BE2C (cell line): ENCODE measurements at regions not wholly inside any gene's neighbourhood (a gene's known extent, or its start where the extent isn't known, plus 50 kb on each side); places are given as distances from the start of the nearest gene placed in this dataset.

ENCODE experiments used
- DNase-seq: peaks from one replicate; pipeline ENCODE4 v3.0.0-alpha.2; 2020
- H3K27me3 ChIP-seq: fragments of 250-450 bp; sonication (Bioruptor Pico); 2 replicates; pipeline ENCODE4 v1.5.1; 2020; ENCODE audit warnings: mild to moderate bottlenecking
- H3K36me3 ChIP-seq: fragments of 250-450 bp; sonication (Bioruptor Pico); 2 replicates; pipeline ENCODE4 v1.5.1; 2020; ENCODE audit warnings: mild to moderate bottlenecking
- H3K4me1 ChIP-seq: fragments of 250-450 bp; sonication (Bioruptor Pico); 2 replicates; pipeline ENCODE4 v1.5.1; 2020
- H3K4me3 ChIP-seq: 2 replicates; pipeline ENCODE4 v1.5.1; 2011; ENCODE audit warnings: low read depth, low read length
- H3K9me3 ChIP-seq: fragments of 250-450 bp; sonication (Bioruptor Pico); 2 replicates; pipeline ENCODE4 v1.5.1; 2020
- CTCF ChIP-seq: IDR thresholded peaks from 2 replicates; pipeline ENCODE4 v1.5.1; 2012; ENCODE audit warnings: mild to moderate bottlenecking, low read depth, low read length

- no peak for DNase-seq
- no peaks in the 10 kb centered on the region for H3K27me3 ChIP-seq
- H3K4me3 ChIP-seq, result no peak overlapping the region
- H3K9me3 ChIP-seq, result no peaks in the 10 kb centered on the region
- no peaks in the 10 kb centered on the region for H3K36me3 ChIP-seq
- H3K4me1 ChIP-seq, result no peaks in the 10 kb centered on the region
- no peak for TF ChIP-seq CTCF
Observed at GRCh38 chr1:94309829-94310569, 72.6 kb upstream of the ARHGAP29 start.

- Histone ChIP-seq H3K36me3 (no peaks in the 10 kb centered on the region), H3K4me1 (no peaks in the 10 kb centered on the region), H3K4me3 (no peak overlapping the region), H3K27me3 (no peaks in the 10 kb centered on the region), H3K9me3 (no peaks in the 10 kb centered on the region)
- no peak for TF ChIP-seq CTCF
- DNase-seq, result no peak
Observed at GRCh38 chr1:94309216-94309615, 71.8 kb upstream of the ARHGAP29 start.

- Histone ChIP-seq H3K9me3 (no peaks in the 10 kb centered on the region), H3K27me3 (no peaks in the 10 kb centered on the region), H3K36me3 (no peaks in the 10 kb centered on the region), H3K4me1 (no peaks in the 10 kb centered on the region), H3K4me3 (no peak overlapping the region)
- TF ChIP-seq CTCF, result no peak
- DNase-seq, result no peak
Observed at GRCh38 chr1:94306521-94306920, 69.1 kb upstream of the ARHGAP29 start.

GRCh38 chr1:94305704-94306103, 68.3 kb upstream of the ARHGAP29 start:
- no peak for DNase-seq
- Histone ChIP-seq H3K9me3 (no peaks in the 10 kb centered on the region), H3K36me3 (no peaks in the 10 kb centered on the region), H3K4me3 (no peak overlapping the region), H3K27me3 (no peaks in the 10 kb centered on the region), H3K4me1 (no peaks in the 10 kb centered on the region)
- TF ChIP-seq CTCF, result no peak

GRCh38 chr1:94304553-94304952, 67.2 kb upstream of the ARHGAP29 start:
- no peak for TF ChIP-seq CTCF
- Histone ChIP-seq H3K4me1 (no peaks in the 10 kb centered on the region), H3K36me3 (no peaks in the 10 kb centered on the region), H3K27me3 (no peaks in the 10 kb centered on the region), H3K9me3 (no peaks in the 10 kb centered on the region), H3K4me3 (no peak overlapping the region)
- no peak for DNase-seq

- H3K4me3 ChIP-seq, result no peak overlapping the region
- no peaks in the 10 kb centered on the region for H3K36me3 ChIP-seq
- TF ChIP-seq CTCF, result no peak
- DNase-seq, result no peak
- no peaks in the 10 kb centered on the region for H3K4me1 ChIP-seq
- H3K27me3 ChIP-seq, result no peaks in the 10 kb centered on the region
- H3K9me3 ChIP-seq, result no peaks in the 10 kb centered on the region
Observed at GRCh38 chr1:94303005-94303404, 65.6 kb upstream of the ARHGAP29 start.
